ENCODE measurements at regions not wholly inside any gene's neighbourhood (a gene's known extent, or its start where the extent isn't known, plus 50 kb on each side); places are given as distances from the start of the nearest gene placed in this dataset.

DNA sequence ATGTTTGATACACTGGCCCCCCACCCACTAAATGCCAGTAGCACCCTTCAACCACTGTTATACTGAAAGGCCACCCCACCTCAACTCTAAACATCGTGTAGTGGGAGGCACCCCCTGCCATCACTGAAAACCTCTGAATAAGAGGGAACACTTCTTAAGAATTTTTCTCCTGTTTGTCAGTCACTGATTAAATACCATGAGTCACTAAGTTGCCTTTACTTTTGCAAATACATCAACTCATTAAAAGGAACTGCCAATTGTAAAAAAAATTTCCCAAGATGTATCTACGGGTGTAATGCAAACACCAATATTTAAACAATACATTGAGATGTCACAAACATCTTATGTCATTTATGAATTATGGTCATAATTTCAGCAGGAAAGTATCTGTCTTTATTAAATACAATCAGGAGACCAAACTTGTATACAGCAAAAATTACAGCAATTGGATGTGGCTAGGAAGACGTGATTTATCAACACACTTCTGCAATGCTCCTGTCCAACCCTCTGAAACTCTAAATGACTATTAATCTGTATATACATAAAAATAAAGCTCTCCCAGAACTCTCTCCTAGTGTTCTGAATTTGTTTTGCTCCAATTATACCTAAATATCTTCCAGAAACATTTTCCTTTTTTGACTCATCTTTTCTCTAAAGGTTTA, 144.1 kb upstream of the STK17B start:
- H3K36me3 ChIP-seq (ENCODE audit: insufficient read depth, low read length): no peaks in the 10 kb centered on the region
- no peaks in the 10 kb centered on the region for H3K9me2 ChIP-seq (ENCODE audit: low read depth, low read length)
- no peaks in the 10 kb centered on the region for H3K27me3 ChIP-seq (ENCODE audit: insufficient read depth, low read length)
- H3K9me3 ChIP-seq (ENCODE audit: low read length): no peaks in the 10 kb centered on the region
- H4K20me1 ChIP-seq (ENCODE audit: insufficient read depth, low read length): no peaks in the 10 kb centered on the region
- H3K27ac ChIP-seq (ENCODE audit: low read depth, low read length, poor library complexity, severe bottlenecking): no peak overlapping the region
- TF ChIP-seq, protein P1, sequence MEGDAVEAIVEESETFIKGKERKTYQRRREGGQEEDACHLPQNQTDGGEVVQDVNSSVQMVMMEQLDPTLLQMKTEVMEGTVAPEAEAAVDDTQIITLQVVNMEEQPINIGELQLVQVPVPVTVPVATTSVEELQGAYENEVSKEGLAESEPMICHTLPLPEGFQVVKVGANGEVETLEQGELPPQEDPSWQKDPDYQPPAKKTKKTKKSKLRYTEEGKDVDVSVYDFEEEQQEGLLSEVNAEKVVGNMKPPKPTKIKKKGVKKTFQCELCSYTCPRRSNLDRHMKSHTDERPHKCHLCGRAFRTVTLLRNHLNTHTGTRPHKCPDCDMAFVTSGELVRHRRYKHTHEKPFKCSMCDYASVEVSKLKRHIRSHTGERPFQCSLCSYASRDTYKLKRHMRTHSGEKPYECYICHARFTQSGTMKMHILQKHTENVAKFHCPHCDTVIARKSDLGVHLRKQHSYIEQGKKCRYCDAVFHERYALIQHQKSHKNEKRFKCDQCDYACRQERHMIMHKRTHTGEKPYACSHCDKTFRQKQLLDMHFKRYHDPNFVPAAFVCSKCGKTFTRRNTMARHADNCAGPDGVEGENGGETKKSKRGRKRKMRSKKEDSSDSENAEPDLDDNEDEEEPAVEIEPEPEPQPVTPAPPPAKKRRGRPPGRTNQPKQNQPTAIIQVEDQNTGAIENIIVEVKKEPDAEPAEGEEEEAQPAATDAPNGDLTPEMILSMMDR (IDR thresholded peaks at IDR 0.05; ENCODE audit: low read length): no peak
- TF ChIP-seq EZH2 (IDR thresholded peaks at IDR 0.05; ENCODE audit: borderline replicate concordance, low read length): no peak
- H3F3A ChIP-seq (ENCODE audit: insufficient read depth, low read length): no peaks in the 10 kb centered on the region
- H3K4me1 ChIP-seq (ENCODE audit: insufficient read depth, low read length, severe bottlenecking): no peaks in the 10 kb centered on the region
- no peak overlapping the region for H3K9ac ChIP-seq (ENCODE audit: low read length)
- no peak overlapping the region for H3K4me3 ChIP-seq (ENCODE audit: low read depth, low read length, poor library complexity, severe bottlenecking)
- no peaks in the 10 kb centered on the region for H3K79me2 ChIP-seq (ENCODE audit: insufficient read depth, low read length)
- no peak overlapping the region for H2AFZ ChIP-seq (ENCODE audit: low read length)
- H3K4me2 ChIP-seq (ENCODE audit: low read length): no peak overlapping the region

DNA sequence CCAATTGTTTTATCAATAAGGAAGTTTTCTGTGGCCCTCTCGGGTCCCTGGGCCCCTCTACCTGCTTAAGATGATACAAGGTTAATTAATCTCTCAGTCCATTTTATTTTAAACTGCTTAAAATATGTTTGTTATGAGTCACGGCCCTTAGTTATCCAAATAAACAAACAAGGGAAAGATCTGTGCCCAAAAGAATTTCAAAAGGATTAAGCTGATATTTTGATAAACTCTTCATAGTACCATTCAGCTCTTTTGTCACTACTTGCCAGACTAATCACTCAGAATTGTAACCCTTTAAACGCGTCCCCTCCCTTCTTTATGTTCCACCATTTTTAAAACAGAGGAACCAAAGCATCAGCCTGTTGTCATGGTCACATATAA, 144.7 kb upstream of the STK17B start:
- no peaks in the 10 kb centered on the region for H3K4me1 ChIP-seq (ENCODE audit: insufficient read depth, low read length, severe bottlenecking)
- no peak overlapping the region for H2AFZ ChIP-seq (ENCODE audit: low read length)
- H3F3A ChIP-seq (ENCODE audit: insufficient read depth, low read length): no peaks in the 10 kb centered on the region
- no peaks in the 10 kb centered on the region for H3K79me2 ChIP-seq (ENCODE audit: insufficient read depth, low read length)
- H3K9me2 ChIP-seq (ENCODE audit: low read depth, low read length): no peaks in the 10 kb centered on the region
- H3K4me2 ChIP-seq (ENCODE audit: low read length): no peak overlapping the region
- no peaks in the 10 kb centered on the region for H3K9me3 ChIP-seq (ENCODE audit: low read length)
- TF ChIP-seq, protein P1 (IDR thresholded peaks at IDR 0.05; ENCODE audit: low read length): no peak
- TF ChIP-seq EZH2 (IDR thresholded peaks at IDR 0.05; ENCODE audit: borderline replicate concordance, low read length): no peak
- H3K27ac ChIP-seq (ENCODE audit: low read depth, low read length, poor library complexity, severe bottlenecking): no peak overlapping the region
- H3K9ac ChIP-seq (ENCODE audit: low read length): no peak overlapping the region
- no peak overlapping the region for H3K4me3 ChIP-seq (ENCODE audit: low read depth, low read length, poor library complexity, severe bottlenecking)
- no peaks in the 10 kb centered on the region for H4K20me1 ChIP-seq (ENCODE audit: insufficient read depth, low read length)
- H3K36me3 ChIP-seq (ENCODE audit: insufficient read depth, low read length): no peaks in the 10 kb centered on the region
- no peaks in the 10 kb centered on the region for H3K27me3 ChIP-seq (ENCODE audit: insufficient read depth, low read length)

- Histone ChIP-seq H4K20me1 (ENCODE audit: insufficient read depth, low read length) (no peaks in the 10 kb centered on the region), H3K9me3 (ENCODE audit: low read length) (no peaks in the 10 kb centered on the region), H3K9me2 (ENCODE audit: low read depth, low read length) (no peaks in the 10 kb centered on the region), H3K79me2 (ENCODE audit: insufficient read depth, low read length) (no peaks in the 10 kb centered on the region), H2AFZ (ENCODE audit: low read length) (no peak overlapping the region), H3K4me3 (ENCODE audit: low read depth, low read length, poor library complexity, severe bottlenecking) (no peak overlapping the region), H3K4me1 (ENCODE audit: insufficient read depth, low read length, severe bottlenecking) (no peaks in the 10 kb centered on the region), H3K27me3 (ENCODE audit: insufficient read depth, low read length) (no peaks in the 10 kb centered on the region), H3K9ac (ENCODE audit: low read length) (no peak overlapping the region), H3K4me2 (ENCODE audit: low read length) (no peak overlapping the region), H3K27ac (ENCODE audit: low read depth, low read length, poor library complexity, severe bottlenecking) (no peak overlapping the region), H3K36me3 (ENCODE audit: insufficient read depth, low read length) (no peaks in the 10 kb centered on the region), H3F3A (ENCODE audit: insufficient read depth, low read length) (no peaks in the 10 kb centered on the region; the same call in 1 of the 2 replicates)
- TF ChIP-seq, protein P1 (IDR thresholded peaks at IDR 0.05; ENCODE audit: low read length): no peak
- TF ChIP-seq EZH2 (IDR thresholded peaks at IDR 0.05; ENCODE audit: borderline replicate concordance, low read length): no peak
Observed at GRCh38 chr2:196318517-196319377, 147.4 kb upstream of the STK17B start.

Data from OCI-LY1 (cell line).